Thoracic aorta (tissue), 2 donors: ENCODE measurements at regions not wholly inside any gene's neighbourhood (a gene's known extent, or its start where the extent isn't known, plus 50 kb on each side); places are given as distances from the start of the nearest gene placed in this dataset.

Source experiments
- ATAC-seq: fragments of 150-250 bp; one replicate; pipeline ENCODE4 v1.8.0; 2017; ENCODE audit warnings: low read depth; ENCODE audit not compliant: insufficient number of reproducible peaks, low FRiP score
- DNase-seq: peaks from one replicate; pipeline ENCODE4 v3.0.0-alpha.2; 2020; ENCODE audit warnings: low spot score
- H3K27ac ChIP-seq, 2 donors: fragments of 200-600 bp; sonication (generic); 1 replicate in 1 of 2; 2 replicates in 1 of 2; pipeline ENCODE4 v1.5.1; 2016; ENCODE audit warnings: mild to moderate bottlenecking in 2 of 2, moderate library complexity in 2 of 2
- H3K27me3 ChIP-seq: fragments of 200-600 bp; sonication (generic); replicated peaks from 2 replicates; pipeline ENCODE4 v1.6.0; 2016; ENCODE audit warnings: mild to moderate bottlenecking; ENCODE audit not compliant: insufficient read depth
- H3K36me3 ChIP-seq: fragments of 200-600 bp; sonication (generic); one replicate; pipeline ENCODE4 v1.5.1; 2016
- H3K4me1 ChIP-seq, 2 donors: fragments of 200-600 bp; sonication (generic); 1 replicate in 1 of 2; 2 replicates in 1 of 2; pipeline versions ENCODE4 v1.5.1 to v1.6.0; 2016; ENCODE audit warnings: low read depth in 2 of 2, mild to moderate bottlenecking in 1 of 2; ENCODE audit not compliant: control insufficient read depth in 1 of 2
- H3K4me3 ChIP-seq: fragments of 200-600 bp; sonication (generic); 2 replicates; pipeline ENCODE4 v1.5.1; 2016; ENCODE audit warnings: mild to moderate bottlenecking
- H3K9me3 ChIP-seq: fragments of 200-600 bp; sonication (generic); 2 replicates; pipeline ENCODE4 v1.5.1; 2016
- CTCF ChIP-seq: fragments of 200-600 bp; sonication (generic); IDR thresholded peaks from one replicate; pipeline ENCODE4 v1.5.1; 2019; ENCODE audit warnings: antibody characterized with exemption

GRCh38 chr5:35282810-35283209 lies 52.5 kb upstream of the PRLR start:
- ATAC-seq (no peak), DNase-seq (no peak)
- Histone ChIP-seq H3K9me3 (no peaks in the 10 kb centered on the region), H3K4me3 (no peak overlapping the region), H3K27ac (no peak overlapping the region), H3K36me3 (no peaks in the 10 kb centered on the region), H3K27me3 (no peaks in the 10 kb centered on the region), H3K4me1 (no peaks in the 10 kb centered on the region)
- no peak for TF ChIP-seq CTCF

- Histone ChIP-seq H3K9me3 (no peaks in the 10 kb centered on the region), H3K27me3 (no peaks in the 10 kb centered on the region), H3K36me3 (no peaks in the 10 kb centered on the region), H3K4me1 (no peaks in the 10 kb centered on the region), H3K27ac (no peak overlapping the region), H3K4me3 (no peak overlapping the region)
- no peak for TF ChIP-seq CTCF
- no peak for ATAC-seq
- DNase-seq: no peak
Observed at GRCh38 chr5:35281613-35282012, 51.3 kb upstream of the PRLR start.
